ENCODE measurements at regions not wholly inside any gene's neighbourhood (a gene's known extent, or its start where the extent isn't known, plus 50 kb on each side); places are given as distances from the start of the nearest gene placed in this dataset.

DNA sequence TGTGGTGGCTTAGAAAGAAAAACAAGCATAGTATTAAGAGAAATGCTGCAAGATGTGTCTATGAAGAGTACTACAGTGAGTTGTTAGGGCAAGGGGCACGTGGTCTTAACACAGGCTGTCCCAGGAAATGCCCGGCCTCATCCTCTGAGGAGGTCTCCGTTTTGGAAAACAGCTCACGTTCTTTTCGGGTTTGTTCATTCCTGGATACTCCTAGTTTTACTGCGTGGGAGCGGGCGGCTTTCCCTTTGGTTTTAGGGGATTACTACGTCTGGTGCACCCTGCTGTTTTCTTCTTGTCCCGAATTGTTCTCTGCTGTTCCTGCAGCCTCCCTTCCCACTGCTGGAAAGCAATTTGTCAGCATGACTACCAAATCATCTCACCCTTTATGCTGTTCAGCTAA is 55.5 kb upstream of the RAB6D start:
- TF ChIP-seq POLR2A (IDR thresholded peaks at IDR 0.05), result no peak
- TF ChIP-seq, protein P1, sequence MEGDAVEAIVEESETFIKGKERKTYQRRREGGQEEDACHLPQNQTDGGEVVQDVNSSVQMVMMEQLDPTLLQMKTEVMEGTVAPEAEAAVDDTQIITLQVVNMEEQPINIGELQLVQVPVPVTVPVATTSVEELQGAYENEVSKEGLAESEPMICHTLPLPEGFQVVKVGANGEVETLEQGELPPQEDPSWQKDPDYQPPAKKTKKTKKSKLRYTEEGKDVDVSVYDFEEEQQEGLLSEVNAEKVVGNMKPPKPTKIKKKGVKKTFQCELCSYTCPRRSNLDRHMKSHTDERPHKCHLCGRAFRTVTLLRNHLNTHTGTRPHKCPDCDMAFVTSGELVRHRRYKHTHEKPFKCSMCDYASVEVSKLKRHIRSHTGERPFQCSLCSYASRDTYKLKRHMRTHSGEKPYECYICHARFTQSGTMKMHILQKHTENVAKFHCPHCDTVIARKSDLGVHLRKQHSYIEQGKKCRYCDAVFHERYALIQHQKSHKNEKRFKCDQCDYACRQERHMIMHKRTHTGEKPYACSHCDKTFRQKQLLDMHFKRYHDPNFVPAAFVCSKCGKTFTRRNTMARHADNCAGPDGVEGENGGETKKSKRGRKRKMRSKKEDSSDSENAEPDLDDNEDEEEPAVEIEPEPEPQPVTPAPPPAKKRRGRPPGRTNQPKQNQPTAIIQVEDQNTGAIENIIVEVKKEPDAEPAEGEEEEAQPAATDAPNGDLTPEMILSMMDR (IDR thresholded peaks at IDR 0.05), result no peak

Data from prostate gland (tissue), 2 donors.